Epithelial cell of esophagus (primary cell): ENCODE measurements at regions not wholly inside any gene's neighbourhood (a gene's known extent, or its start where the extent isn't known, plus 50 kb on each side); places are given as distances from the start of the nearest gene placed in this dataset.

ENCODE experiments used
- DNase-seq: peaks from one replicate; pipeline ENCODE4 v3.0.0; 2010; ENCODE audit warnings: low read depth
- H3K4me3 ChIP-seq: 2 replicates; pipeline ENCODE4 v1.5.1; 2011; ENCODE audit warnings: mild to moderate bottlenecking, low read length, control low read depth
- CTCF ChIP-seq: IDR thresholded peaks from 2 replicates; pipeline ENCODE4 v1.5.1; 2011; ENCODE audit warnings: low read depth, mild to moderate bottlenecking, low read length, control low read depth, inconsistent platforms; ENCODE audit not compliant: insufficient read depth; ENCODE audit errors: missing control alignments

GRCh38 chr2:14231391-14231898 is 401.1 kb upstream of the LRATD1 start:
- H3K4me3 ChIP-seq, result no peak overlapping the region
- no peak for TF ChIP-seq CTCF
- DNase-seq, result no peak

GRCh38 chr2:14232217-14232616 is 400.3 kb upstream of the LRATD1 start:
- H3K4me3 ChIP-seq, result no peak overlapping the region
- DNase-seq, result no peak
- TF ChIP-seq CTCF, result no peak

- TF ChIP-seq CTCF, result no peak
- peak; percentile 53 for DNase-seq
These were observed 397.6 kb upstream of the LRATD1 start for GRCh38 chr2:14234911-14235310.

GRCh38 chr2:14235667-14236066 is 396.9 kb upstream of the LRATD1 start:
- no peak overlapping the region for H3K4me3 ChIP-seq
- no peak for DNase-seq
- TF ChIP-seq CTCF, result no peak

More at GRCh38 chr2:14234911-14235310, 397.6 kb upstream of the LRATD1 start:
- no peak overlapping the region for H3K4me3 ChIP-seq

GRCh38 chr2:14237902-14238301 is 394.6 kb upstream of the LRATD1 start:
- TF ChIP-seq CTCF, result no peak
- DNase-seq, result no peak

GRCh38 chr2:14239605-14240004 is 392.9 kb upstream of the LRATD1 start:
- no peak overlapping the region for H3K4me3 ChIP-seq
- no peak for TF ChIP-seq CTCF
- DNase-seq, result no peak

More at GRCh38 chr2:14237902-14238301, 394.6 kb upstream of the LRATD1 start:
- H3K4me3 ChIP-seq, result no peak overlapping the region

GRCh38 chr2:14240868-14241267 is 391.6 kb upstream of the LRATD1 start:
- no peak for TF ChIP-seq CTCF
- H3K4me3 ChIP-seq, result no peak overlapping the region
- DNase-seq, result no peak
